Activated CD8-positive, alpha-beta T cell treated with anti-CD3 and anti-CD28 coated beads, Interleukin-2, amount 10 ng/mL, durations not matched to agents 7 days and 5 days (primary cell): ENCODE measurements at regions not wholly inside any gene's neighbourhood (a gene's known extent, or its start where the extent isn't known, plus 50 kb on each side); places are given as distances from the start of the nearest gene placed in this dataset.

ENCODE experiments used
- ATAC-seq: fragments of 150-1000 bp; cut with Tn5 transposase; one replicate; pipeline ENCODE4 v1.10.0; 2021; ENCODE audit warnings: moderate library complexity
- CTCF ChIA-PET: fragments of 350-600 bp; sonication (Branson Sonifier 250); formaldehyde crosslinking; loops from one replicate; lab custom pipeline; 2021; ENCODE audit warnings: antibody characterized with exemption; lab: Charles Lee
- POLR2A ChIA-PET: fragments of 350-600 bp; sonication (Branson Sonifier 250); formaldehyde crosslinking; loops from one replicate; lab custom pipeline; 2021; ENCODE audit warnings: antibody characterized with exemption; lab: Charles Lee
- DNase-seq: peaks from one replicate; pipeline ENCODE4 v3.0.0-alpha.2; 2020
- H3K27ac Mint-ChIP-seq: one replicate; pipeline ENCODE4 v1.8.0; 2021; ENCODE audit warnings: mild to moderate bottlenecking, mixed read lengths
- H3K27me3 Mint-ChIP-seq: one replicate; pipeline ENCODE4 v1.8.0; 2021; ENCODE audit warnings: low read depth, mixed read lengths
- H3K36me3 Mint-ChIP-seq: one replicate; pipeline ENCODE4 v1.8.0; 2021; ENCODE audit warnings: low read depth, mixed read lengths
- H3K4me1 Mint-ChIP-seq: one replicate; pipeline ENCODE4 v1.8.0; 2021; ENCODE audit warnings: low read depth, mixed read lengths
- H3K4me3 Mint-ChIP-seq: one replicate; pipeline ENCODE4 v1.8.0; 2021; ENCODE audit warnings: mild to moderate bottlenecking, mixed read lengths
- H3K9me3 Mint-ChIP-seq: one replicate; pipeline ENCODE4 v1.8.0; 2022; ENCODE audit warnings: mixed read lengths; ENCODE audit not compliant: insufficient read depth

- POLR2A ChIA-PET: no interaction called here
- Mint-ChIP-seq H3K27me3 (no peaks in the 10 kb centered on the region), H3K4me3 (no peak overlapping the region), H3K4me1 (no peaks in the 10 kb centered on the region), H3K27ac (no peak overlapping the region), H3K36me3 (no peaks in the 10 kb centered on the region), H3K9me3 (peaks cover 3% of the 10 kb centered on the region)
- CTCF ChIA-PET: no interaction called here
- DNase-seq (no peak), ATAC-seq (no peak)
Observed at GRCh38 chr6:91632308-91632707, 1045.4 kb upstream of the MAP3K7 start.

GRCh38 chr6:91631227-91631626 lies 1044.4 kb upstream of the MAP3K7 start:
- no peak for ATAC-seq
- POLR2A ChIA-PET: no interaction called here
- peaks cover 3% of the 10 kb centered on the region for H3K9me3 Mint-ChIP-seq
- no peaks in the 10 kb centered on the region for H3K36me3 Mint-ChIP-seq
- H3K27ac Mint-ChIP-seq: no peak overlapping the region
- no peaks in the 10 kb centered on the region for H3K4me1 Mint-ChIP-seq
- DNase-seq: no peak
- H3K4me3 Mint-ChIP-seq: no peak overlapping the region
- CTCF ChIA-PET: no interaction called here
- no peaks in the 10 kb centered on the region for H3K27me3 Mint-ChIP-seq

GRCh38 chr6:91626911-91627310 lies 1040.0 kb upstream of the MAP3K7 start:
- ATAC-seq (no peak), DNase-seq (no peak)
- H3K9me3 Mint-ChIP-seq: peaks cover 3% of the 10 kb centered on the region
- H3K4me1 Mint-ChIP-seq: no peaks in the 10 kb centered on the region
- no peaks in the 10 kb centered on the region for H3K36me3 Mint-ChIP-seq
- ChIA-PET CTCF (no interaction called here), POLR2A (no interaction called here)
- H3K27me3 Mint-ChIP-seq: no peaks in the 10 kb centered on the region
- H3K4me3 Mint-ChIP-seq: no peak overlapping the region
- H3K27ac Mint-ChIP-seq: no peak overlapping the region

- ChIA-PET POLR2A (no interaction called here), CTCF (no interaction called here)
- H3K4me1 Mint-ChIP-seq: no peaks in the 10 kb centered on the region
- no peaks in the 10 kb centered on the region for H3K27me3 Mint-ChIP-seq
- ATAC-seq (no peak), DNase-seq (no peak)
- no peaks in the 10 kb centered on the region for H3K36me3 Mint-ChIP-seq
- no peak overlapping the region for H3K27ac Mint-ChIP-seq
- H3K4me3 Mint-ChIP-seq: no peak overlapping the region
- H3K9me3 Mint-ChIP-seq: no peaks in the 10 kb centered on the region
Observed at GRCh38 chr6:91613481-91613880, 1026.6 kb upstream of the MAP3K7 start.

- Mint-ChIP-seq H3K36me3 (no peaks in the 10 kb centered on the region), H3K9me3 (no peaks in the 10 kb centered on the region), H3K4me1 (no peaks in the 10 kb centered on the region), H3K27me3 (no peaks in the 10 kb centered on the region), H3K27ac (no peak overlapping the region), H3K4me3 (no peak overlapping the region)
- POLR2A ChIA-PET: no interaction called here
- CTCF ChIA-PET: no interaction called here
- no peak for ATAC-seq
- DNase-seq: no peak
Observed at GRCh38 chr6:91611190-91611589, 1024.3 kb upstream of the MAP3K7 start.

GRCh38 chr6:91608428-91608827 lies 1021.6 kb upstream of the MAP3K7 start:
- CTCF ChIA-PET: no interaction called here
- ATAC-seq (no peak), DNase-seq (no peak)
- no peaks in the 10 kb centered on the region for H3K36me3 Mint-ChIP-seq
- no peaks in the 10 kb centered on the region for H3K4me1 Mint-ChIP-seq
- POLR2A ChIA-PET: no interaction called here
- no peak overlapping the region for H3K27ac Mint-ChIP-seq
- H3K4me3 Mint-ChIP-seq: no peak overlapping the region
- H3K27me3 Mint-ChIP-seq: no peaks in the 10 kb centered on the region
- H3K9me3 Mint-ChIP-seq: no peaks in the 10 kb centered on the region

- Mint-ChIP-seq H3K27ac (no peak overlapping the region), H3K4me1 (no peaks in the 10 kb centered on the region), H3K36me3 (no peaks in the 10 kb centered on the region), H3K9me3 (no peaks in the 10 kb centered on the region), H3K27me3 (no peaks in the 10 kb centered on the region), H3K4me3 (no peak overlapping the region)
- CTCF ChIA-PET: interaction anchor here (0.6 kb wide), 1 partner anchor 15 kb away, joined by 4 read pairs; no protein-coding TSS in a partner anchor
- DNase-seq: no peak
- no peak for ATAC-seq
- POLR2A ChIA-PET: no interaction called here
Observed at GRCh38 chr6:91606148-91606901, 1019.5 kb upstream of the MAP3K7 start.

- Mint-ChIP-seq H3K27me3 (no peaks in the 10 kb centered on the region), H3K27ac (no peak overlapping the region), H3K36me3 (no peaks in the 10 kb centered on the region), H3K9me3 (no peaks in the 10 kb centered on the region), H3K4me1 (no peaks in the 10 kb centered on the region), H3K4me3 (no peak overlapping the region)
- ATAC-seq (no peak), DNase-seq (no peak)
- POLR2A ChIA-PET: no interaction called here
- CTCF ChIA-PET: no interaction called here
Observed at GRCh38 chr6:91600561-91600960, 1013.7 kb upstream of the MAP3K7 start.

GRCh38 chr6:91590191-91590590 lies 1003.3 kb upstream of the MAP3K7 start:
- H3K27me3 Mint-ChIP-seq: no peaks in the 10 kb centered on the region

GRCh38 chr6:91580635-91581034 lies 993.8 kb upstream of the MAP3K7 start:
- Mint-ChIP-seq H3K4me1 (no peaks in the 10 kb centered on the region), H3K27me3 (no peaks in the 10 kb centered on the region), H3K9me3 (no peaks in the 10 kb centered on the region), H3K36me3 (no peaks in the 10 kb centered on the region), H3K27ac (no peak overlapping the region), H3K4me3 (no peak overlapping the region)
- ATAC-seq (no peak), DNase-seq (no peak)
- ChIA-PET CTCF (no interaction called here), POLR2A (no interaction called here)

More at GRCh38 chr6:91590191-91590590, 1003.3 kb upstream of the MAP3K7 start:
- DNase-seq (no peak), ATAC-seq (no peak)
- POLR2A ChIA-PET: no interaction called here
- no peak overlapping the region for H3K4me3 Mint-ChIP-seq
- H3K36me3 Mint-ChIP-seq: no peaks in the 10 kb centered on the region
- no peak overlapping the region for H3K27ac Mint-ChIP-seq
- no peaks in the 10 kb centered on the region for H3K4me1 Mint-ChIP-seq
- H3K9me3 Mint-ChIP-seq: no peaks in the 10 kb centered on the region
- CTCF ChIA-PET: no interaction called here

- ChIA-PET CTCF (no interaction called here), POLR2A (no interaction called here)
- H3K36me3 Mint-ChIP-seq: no peaks in the 10 kb centered on the region
- H3K27ac Mint-ChIP-seq: no peak overlapping the region
- DNase-seq (no peak), ATAC-seq (no peak)
- H3K9me3 Mint-ChIP-seq: no peaks in the 10 kb centered on the region
- no peak overlapping the region for H3K4me3 Mint-ChIP-seq
- H3K27me3 Mint-ChIP-seq: no peaks in the 10 kb centered on the region
- no peaks in the 10 kb centered on the region for H3K4me1 Mint-ChIP-seq
Observed at GRCh38 chr6:91575032-91575431, 988.2 kb upstream of the MAP3K7 start.

- no peaks in the 10 kb centered on the region for H3K9me3 Mint-ChIP-seq
- H3K4me3 Mint-ChIP-seq: no peak overlapping the region
- DNase-seq (no peak), ATAC-seq (no peak)
- POLR2A ChIA-PET: no interaction called here
- H3K27me3 Mint-ChIP-seq: no peaks in the 10 kb centered on the region
- no peaks in the 10 kb centered on the region for H3K4me1 Mint-ChIP-seq
- H3K27ac Mint-ChIP-seq: no peak overlapping the region
- no peaks in the 10 kb centered on the region for H3K36me3 Mint-ChIP-seq
- CTCF ChIA-PET: no interaction called here
Observed at GRCh38 chr6:91573826-91574416, 987.0 kb upstream of the MAP3K7 start.
